OCI-LY3 (cell line): ENCODE measurements at regions not wholly inside any gene's neighbourhood (a gene's known extent, or its start where the extent isn't known, plus 50 kb on each side); places are given as distances from the start of the nearest gene placed in this dataset.

Source experiments
- CTCF ChIP-seq: fragments of 200-600, 300-600 bp; sonication (generic); IDR thresholded peaks from 2 replicates; pipeline ENCODE4 v1.5.1; 2014; ENCODE audit warnings: antibody characterized with exemption, low read length, low read depth
- EZH2phosphoT487 ChIP-seq: fragments of 200-600 bp; shearing (Covaris generic); IDR thresholded peaks from 2 replicates; pipeline ENCODE4 v1.6.1; 2018; ENCODE audit warnings: antibody characterized with exemption, mixed run types, low read depth

- TF ChIP-seq CTCF: no peak
- no peak for TF ChIP-seq EZH2phosphoT487
Measured at GRCh38 chr16:65658787-65659220, 536.9 kb upstream of the CDH11 start.
